ENCODE measurements at regions not wholly inside any gene's neighbourhood (a gene's known extent, or its start where the extent isn't known, plus 50 kb on each side); places are given as distances from the start of the nearest gene placed in this dataset.
"Not testable (repeated sequence)": the region's sequence is repeated elsewhere in the genome, so short reads cannot be mapped to it uniquely, and the experiment has no call there.

GRCh38 chr13:52324831-52325230, 81.1 kb downstream of the THSD1 start:
- DNase-seq (ENCODE audit: low read depth) = not testable (repeated sequence)

- DNase-seq (ENCODE audit: low read depth) = no peak
These were observed 86.1 kb downstream of the THSD1 start for GRCh38 chr13:52319876-52320275.

- not testable (repeated sequence) for DNase-seq (ENCODE audit: low read depth)
These were observed 96.1 kb downstream of the THSD1 start for GRCh38 chr13:52309833-52310232.

GRCh38 chr13:52306336-52306735, 99.6 kb downstream of the THSD1 start:
- not testable (repeated sequence) for DNase-seq (ENCODE audit: low read depth)

GRCh38 chr13:52303098-52303497, 102.9 kb downstream of the THSD1 start:
- not testable (repeated sequence) for DNase-seq (ENCODE audit: low read depth)

GRCh38 chr13:52302688-52303087, 103.3 kb downstream of the THSD1 start:
- DNase-seq (ENCODE audit: low read depth) = not testable (repeated sequence)

- DNase-seq (ENCODE audit: low read depth) = not testable (repeated sequence)
These were observed 104.1 kb downstream of the THSD1 start for GRCh38 chr13:52301810-52302400.

GRCh38 chr13:52298079-52298661, 107.8 kb downstream of the THSD1 start:
- DNase-seq (ENCODE audit: low read depth) = not testable (repeated sequence)

GRCh38 chr13:52288891-52289290, 117.1 kb downstream of the THSD1 start:
- not testable (repeated sequence) for DNase-seq (ENCODE audit: low read depth)

- DNase-seq (ENCODE audit: low read depth) = not testable (repeated sequence)
These were observed 122.0 kb upstream of the NEK3 start for GRCh38 chr13:52281387-52281786.

- not testable (repeated sequence) for DNase-seq (ENCODE audit: low read depth)
These were observed 120.0 kb upstream of the NEK3 start for GRCh38 chr13:52279408-52279807.

- DNase-seq (ENCODE audit: low read depth) = not testable (repeated sequence)
These were observed 94.9 kb upstream of the NEK3 start for GRCh38 chr13:52254299-52254698.

- DNase-seq (ENCODE audit: low read depth) = not testable (repeated sequence)
These were observed 81.4 kb upstream of the NEK3 start for GRCh38 chr13:52240752-52241151.

- peak; percentile 0 for DNase-seq (ENCODE audit: low read depth)
These were observed 76.7 kb upstream of the NEK3 start for GRCh38 chr13:52235900-52236595.

- DNase-seq (ENCODE audit: low read depth) = not testable (repeated sequence)
These were observed 75.5 kb upstream of the NEK3 start for GRCh38 chr13:52234928-52235327.

- not testable (repeated sequence) for DNase-seq (ENCODE audit: low read depth)
These were observed 63.7 kb upstream of the NEK3 start for GRCh38 chr13:52223063-52223462.

GRCh38 chr13:52213920-52214319, 54.5 kb upstream of the NEK3 start:
- not testable (repeated sequence) for DNase-seq (ENCODE audit: low read depth)

- not testable (repeated sequence) for DNase-seq (ENCODE audit: low read depth)
These were observed 53.5 kb upstream of the NEK3 start for GRCh38 chr13:52212886-52213285.

GRCh38 chr13:52211416-52211776, 52.0 kb upstream of the NEK3 start:
- not testable (repeated sequence) for DNase-seq (ENCODE audit: low read depth)

GRCh38 chr13:52210564-52211415, 51.4 kb upstream of the NEK3 start:
- not testable (repeated sequence) for DNase-seq (ENCODE audit: low read depth)

Measured in stimulated activated CD8-positive, alpha-beta memory T cell treated with anti-CD3 and anti-CD28 coated beads, Interleukin-15, amount 100 ng/mL, for 1 hour (primary cell).